Kidney epithelial cell (primary cell): ENCODE measurements at regions not wholly inside any gene's neighbourhood (a gene's known extent, or its start where the extent isn't known, plus 50 kb on each side); places are given as distances from the start of the nearest gene placed in this dataset.
"Not testable (repeated sequence)": the region's sequence is repeated elsewhere in the genome, so short reads cannot be mapped to it uniquely, and the experiment has no call there.

ENCODE experiments used
- DNase-seq: peaks from one replicate; pipeline ENCODE4 v3.0.0-alpha.2; 2010; ENCODE audit warnings: low read depth
- H3K27me3 ChIP-seq: 2 replicates; pipeline ENCODE4 v1.6.0; 2011; ENCODE audit warnings: low read length; ENCODE audit not compliant: control insufficient read depth, insufficient read depth
- H3K36me3 ChIP-seq: 2 replicates; pipeline ENCODE4 v1.5.1; 2011; ENCODE audit warnings: low read length; ENCODE audit not compliant: control insufficient read depth, insufficient read depth
- H3K4me3 ChIP-seq: 2 replicates; pipeline ENCODE4 v1.5.1; 2011; ENCODE audit warnings: low read depth, mild to moderate bottlenecking, control low read depth, low read length
- CTCF ChIP-seq: IDR thresholded peaks from 2 replicates; pipeline ENCODE4 v1.5.1; 2011; ENCODE audit warnings: mild to moderate bottlenecking, moderate library complexity, low read length, control low read depth, inconsistent platforms; ENCODE audit not compliant: insufficient read depth, poor library complexity, severe bottlenecking

- no peaks in the 10 kb centered on the region for H3K27me3 ChIP-seq
- no peak for TF ChIP-seq CTCF
- DNase-seq, result no peak
- H3K4me3 ChIP-seq, result no peak overlapping the region
- H3K36me3 ChIP-seq, result no peaks in the 10 kb centered on the region
Observed at GRCh38 chr2:128414946-128415778, 96.5 kb upstream of the HS6ST1 start.

GRCh38 chr2:128415779-128416061 lies 97.1 kb upstream of the HS6ST1 start:
- no peaks in the 10 kb centered on the region for H3K36me3 ChIP-seq
- no peak for DNase-seq
- TF ChIP-seq CTCF, result no peak

GRCh38 chr2:128416109-128416785 lies 97.6 kb upstream of the HS6ST1 start:
- H3K4me3 ChIP-seq, result no peak overlapping the region
- H3K27me3 ChIP-seq, result no peaks in the 10 kb centered on the region
- no peak for DNase-seq
- no peak for TF ChIP-seq CTCF
- H3K36me3 ChIP-seq, result no peaks in the 10 kb centered on the region

More at GRCh38 chr2:128415779-128416061, 97.1 kb upstream of the HS6ST1 start:
- no peak overlapping the region for H3K4me3 ChIP-seq
- no peaks in the 10 kb centered on the region for H3K27me3 ChIP-seq

- no peak for TF ChIP-seq CTCF
- no peak for DNase-seq
- no peaks in the 10 kb centered on the region for H3K27me3 ChIP-seq
- H3K36me3 ChIP-seq, result no peaks in the 10 kb centered on the region
- H3K4me3 ChIP-seq, result no peak overlapping the region
Observed at GRCh38 chr2:128416806-128417205, 98.1 kb upstream of the HS6ST1 start.

GRCh38 chr2:128417264-128417663 lies 98.6 kb upstream of the HS6ST1 start:
- not testable (repeated sequence) for H3K4me3 ChIP-seq, DNase-seq, H3K36me3 ChIP-seq, H3K27me3 ChIP-seq

GRCh38 chr2:128420131-128420530 lies 101.5 kb upstream of the HS6ST1 start:
- no peak for DNase-seq
- H3K36me3 ChIP-seq, result no peaks in the 10 kb centered on the region
- no peak overlapping the region for H3K4me3 ChIP-seq
- no peak for TF ChIP-seq CTCF
- peaks cover 4% of the 10 kb centered on the region for H3K27me3 ChIP-seq
